Endothelial cell of umbilical vein (primary cell): ENCODE measurements at regions not wholly inside any gene's neighbourhood (a gene's known extent, or its start where the extent isn't known, plus 50 kb on each side); places are given as distances from the start of the nearest gene placed in this dataset.

ENCODE experiments used
- BruUV-seq: library from RNA; stranded (reverse); fragments of 400-500 nt; replicated peaks from 2 replicates; lab custom pipeline; 2021; lab: Mats Ljungman, UMichigan
- CTCF ChIA-PET: fragments of 300-600, 350-600 bp; sonication (Branson Sonifier 250); formaldehyde crosslinking; loops from one replicate; lab custom pipeline; 2021; ENCODE audit warnings: antibody characterized with exemption, inconsistent platforms; lab: Charles Lee
- POLR2A ChIA-PET: fragments of 300-600, 350-600 bp; sonication (Branson Sonifier 250); formaldehyde crosslinking; loops from one replicate; lab custom pipeline; 2021; ENCODE audit warnings: antibody characterized with exemption, inconsistent platforms; lab: Charles Lee
- DNase-seq: peaks from one replicate; pipeline ENCODE4 v3.0.0-alpha.2; 2011; ENCODE audit warnings: low read depth, low spot score
- FAIRE-seq: peaks from 2 replicates; lab custom pipeline; 2011; peaks lifted over from hg19 to GRCh38; lab: Jason Lieb, UNC
- H2AFZ ChIP-seq: 2 replicates; pipeline ENCODE4 v1.6.0; 2012; ENCODE audit warnings: low read depth, low read length, control low read depth, inconsistent platforms
- H3K27ac ChIP-seq: 2 replicates; pipeline ENCODE4 v1.5.1; 2011; ENCODE audit warnings: low read depth, mild to moderate bottlenecking, control low read depth, low read length, moderate library complexity; ENCODE audit not compliant: insufficient read depth
- H3K27me3 ChIP-seq, 2 experiments: 2 replicates each; pipeline versions ENCODE4 v1.6.0 to v1.6.1; 2011; ENCODE audit warnings: low read length in 2 of 2, mixed read lengths in 1 of 2; ENCODE audit not compliant: control insufficient read depth in 2 of 2, insufficient read depth in 2 of 2
- H3K36me3 ChIP-seq, 2 experiments: 2 replicates in 1 of 2; 3 replicates in 1 of 2; pipeline ENCODE4 v1.5.1; 2011; ENCODE audit warnings: low read length in 2 of 2, mild to moderate bottlenecking in 1 of 2, moderate library complexity in 1 of 2; ENCODE audit not compliant: control insufficient read depth in 2 of 2, insufficient read depth in 2 of 2; ENCODE audit errors: extremely low read depth in 1 of 2
- H3K4me1 ChIP-seq: 3 replicates; pipeline ENCODE4 v1.5.1; 2011; ENCODE audit warnings: mild to moderate bottlenecking, low read length; ENCODE audit not compliant: control insufficient read depth, insufficient read depth; ENCODE audit errors: extremely low read depth
- H3K4me2 ChIP-seq: 2 replicates; pipeline ENCODE4 v1.6.1; 2011; ENCODE audit warnings: low read length, control low read depth, mixed read lengths; ENCODE audit not compliant: insufficient read depth
- H3K4me3 ChIP-seq, 3 experiments: fragments of 200-600 bp in 1 of 3; sonication (generic), shearing (Covaris generic) in 1 of 3; replicated peaks in 1 of 3; 2 replicates each; pipeline ENCODE4 v1.5.1; 2011 to 2016; ENCODE audit warnings: control low read depth in 3 of 3, low read length in 3 of 3, mild to moderate bottlenecking in 2 of 3, inconsistent platforms in 1 of 3, low read depth in 1 of 3, moderate library complexity in 1 of 3; ENCODE audit not compliant: insufficient read depth in 1 of 3
- H3K79me2 ChIP-seq: 2 replicates; pipeline ENCODE4 v1.6.0; 2012; ENCODE audit warnings: low read length, inconsistent platforms; ENCODE audit not compliant: control insufficient read depth, insufficient read depth
- H3K9ac ChIP-seq: replicated peaks from 2 replicates; pipeline ENCODE3; 2011; ENCODE audit warnings: low read length, control low read depth; ENCODE audit not compliant: insufficient read depth; ENCODE audit errors: extremely low read depth
- H3K9me1 ChIP-seq: replicated peaks from 3 replicates; pipeline ENCODE4 v1.6.0; 2011; ENCODE audit warnings: mild to moderate bottlenecking, low read length; ENCODE audit not compliant: control insufficient read depth, insufficient read depth; ENCODE audit errors: extremely low read depth
- H3K9me3 ChIP-seq: replicated peaks from 2 replicates; pipeline ENCODE4 v1.5.1; 2012; ENCODE audit warnings: low read length, inconsistent platforms; ENCODE audit not compliant: control insufficient read depth, insufficient read depth
- H4K20me1 ChIP-seq: replicated peaks from 2 replicates; pipeline ENCODE3; 2011; ENCODE audit warnings: mild to moderate bottlenecking, low read length; ENCODE audit not compliant: control insufficient read depth, insufficient read depth; ENCODE audit errors: extremely low read depth
- CTCF ChIP-seq, 2 donors: IDR thresholded peaks; 1 replicate in 1 of 2; 2 replicates in 1 of 2; pipeline ENCODE4 v1.5.1; 2011; ENCODE audit warnings: low read length in 2 of 2, mild to moderate bottlenecking in 2 of 2, moderate library complexity in 2 of 2, control low read depth in 1 of 2, inconsistent platforms in 1 of 2, low read depth in 1 of 2; ENCODE audit not compliant: insufficient read depth in 1 of 2; ENCODE audit errors: extremely low read depth in 1 of 2
- EZH2 ChIP-seq: IDR thresholded peaks from 2 replicates; pipeline ENCODE4 v1.6.1; 2012; ENCODE audit warnings: borderline replicate concordance, low read depth, mild to moderate bottlenecking, moderate library complexity, low read length, inconsistent platforms; ENCODE audit not compliant: severe bottlenecking
- FOS ChIP-seq: IDR thresholded peaks from 2 replicates; pipeline ENCODE4 v1.6.1; 2011; ENCODE audit warnings: mild to moderate bottlenecking, low read length, moderate library complexity, borderline replicate concordance; ENCODE audit not compliant: insufficient read depth
- GATA2 ChIP-seq: IDR thresholded peaks from 2 replicates; pipeline ENCODE4 v1.7.0; 2011; ENCODE audit warnings: low read depth, mild to moderate bottlenecking, moderate library complexity, mixed read lengths, low read length; ENCODE audit not compliant: insufficient read length, insufficient read depth
- JUN ChIP-seq: IDR thresholded peaks from 2 replicates; pipeline ENCODE4 v1.6.1; 2011; ENCODE audit warnings: borderline replicate concordance, low read depth; ENCODE audit not compliant: insufficient read length, insufficient read depth
- MAX ChIP-seq: IDR thresholded peaks from 2 replicates; pipeline ENCODE4 v1.6.1; 2011; ENCODE audit not compliant: insufficient read depth, insufficient read length
- MYC ChIP-seq: IDR thresholded peaks from one replicate; pipeline ENCODE4 v1.6.1; 2011; ENCODE audit warnings: mild to moderate bottlenecking, low read depth, low read length
- POLR2A ChIP-seq: IDR thresholded peaks from 2 replicates; pipeline ENCODE4 v1.6.1; 2012; ENCODE audit warnings: low read depth, mild to moderate bottlenecking, control low read depth, low read length
- POLR2AphosphoS5 ChIP-seq: IDR thresholded peaks from 2 replicates; pipeline ENCODE4 v1.6.1; 2012; ENCODE audit warnings: low read depth, mild to moderate bottlenecking, control low read depth, low read length, moderate library complexity; ENCODE audit not compliant: insufficient read depth
- dilution Hi-C: fragments of 300-500 bp; cut with MboI; formaldehyde crosslinking; loops from one replicate; pipeline ENCODE4 v1.15.0; 2019; ENCODE audit warnings: low sequenced_read_pairs; ENCODE audit not compliant: extremely low pct_ligation_motif_present
- intact Hi-C: fragments of 100-400 bp; cut with micrococcal nuclease; formaldehyde crosslinking; loops from one replicate; pipeline ENCODE4 v1.10.0; 2022

- dilution Hi-C loops: no loop called here
Observed at GRCh38 chr2:216914491-216914890, 54.6 kb upstream of the TNP1 start.

More at GRCh38 chr2:216914491-216914890, 54.6 kb upstream of the TNP1 start:
- ChIA-PET POLR2A (no interaction called here), CTCF (no interaction called here)
- BruUV-seq: no TSS peak
- no peaks in the 10 kb centered on the region for H3K79me2 ChIP-seq
- no peaks in the 10 kb centered on the region for H4K20me1 ChIP-seq
- DNase-seq (no peak), FAIRE-seq (no peak)
- no peak overlapping the region for H2AFZ ChIP-seq
- H3K4me1 ChIP-seq: peaks cover 6% of the 10 kb centered on the region
- H3K9me1 ChIP-seq: no peaks in the 10 kb centered on the region
- H3K4me2 ChIP-seq: no peak overlapping the region
- H3K36me3 ChIP-seq: no peaks in the 10 kb centered on the region
- no peak for TF ChIP-seq EZH2
- no peak for TF ChIP-seq FOS
- no peak for TF ChIP-seq GATA2
- no peak for TF ChIP-seq MYC
- TF ChIP-seq POLR2A: no peak
- TF ChIP-seq MAX: no peak
- no peak for TF ChIP-seq JUN
- no peak for TF ChIP-seq CTCF (IDR thresholded peaks at IDR 0.05; ENCODE audit: extremely low read depth in 1 of 2, insufficient read depth in 1 of 2, low read depth in 1 of 2, low read length in 2 of 2)
- no peak for TF ChIP-seq POLR2AphosphoS5
- no peaks in the 10 kb centered on the region for H3K9me3 ChIP-seq
- intact Hi-C loops: no loop called here
- H3K27ac ChIP-seq: no peak overlapping the region
- no peak overlapping the region for H3K4me3 ChIP-seq
- H3K27me3 ChIP-seq: no peaks in the 10 kb centered on the region
- no peak overlapping the region for H3K9ac ChIP-seq
